Immature natural killer cell (primary cell): ENCODE measurements at regions not wholly inside any gene's neighbourhood (a gene's known extent, or its start where the extent isn't known, plus 50 kb on each side); places are given as distances from the start of the nearest gene placed in this dataset.

Source experiments
- DNase-seq, 3 donors: peaks; one replicate each; pipeline ENCODE4 v3.0.0; 2022; ENCODE audit warnings: mixed read lengths in 1 of 3
- H3K27ac Mint-ChIP-seq, 6 donors: one replicate each; pipeline ENCODE4 v1.8.0; 2020; ENCODE audit warnings: mixed read lengths in 6 of 6, mild to moderate bottlenecking in 5 of 6, inconsistent platforms in 4 of 6, moderate library complexity in 3 of 6
- H3K27me3 Mint-ChIP-seq, 3 donors: one replicate each; pipeline ENCODE4 v1.8.0; 2020 to 2021; ENCODE audit warnings: low read depth in 3 of 3, mild to moderate bottlenecking in 3 of 3, mixed read lengths in 3 of 3, moderate library complexity in 3 of 3, inconsistent platforms in 1 of 3
- H3K36me3 Mint-ChIP-seq, 3 donors: one replicate each; pipeline ENCODE4 v1.8.0; 2020; ENCODE audit warnings: mixed read lengths in 3 of 3, inconsistent platforms in 2 of 3, mild to moderate bottlenecking in 2 of 3
- H3K4me1 Mint-ChIP-seq, 2 donors: one replicate each; pipeline ENCODE4 v1.8.0; 2020; ENCODE audit warnings: inconsistent platforms in 2 of 2, mild to moderate bottlenecking in 2 of 2, mixed read lengths in 2 of 2, moderate library complexity in 1 of 2
- H3K4me3 Mint-ChIP-seq, 5 donors: one replicate each; pipeline ENCODE4 v1.8.0; 2020; ENCODE audit warnings: mild to moderate bottlenecking in 5 of 5, mixed read lengths in 5 of 5, inconsistent platforms in 3 of 5, moderate library complexity in 3 of 5
- H3K9me3 Mint-ChIP-seq, 6 donors: one replicate each; pipeline ENCODE4 v1.8.0; 2020; ENCODE audit warnings: mild to moderate bottlenecking in 6 of 6, mixed read lengths in 6 of 6, inconsistent platforms in 4 of 6, moderate library complexity in 3 of 6

DNA sequence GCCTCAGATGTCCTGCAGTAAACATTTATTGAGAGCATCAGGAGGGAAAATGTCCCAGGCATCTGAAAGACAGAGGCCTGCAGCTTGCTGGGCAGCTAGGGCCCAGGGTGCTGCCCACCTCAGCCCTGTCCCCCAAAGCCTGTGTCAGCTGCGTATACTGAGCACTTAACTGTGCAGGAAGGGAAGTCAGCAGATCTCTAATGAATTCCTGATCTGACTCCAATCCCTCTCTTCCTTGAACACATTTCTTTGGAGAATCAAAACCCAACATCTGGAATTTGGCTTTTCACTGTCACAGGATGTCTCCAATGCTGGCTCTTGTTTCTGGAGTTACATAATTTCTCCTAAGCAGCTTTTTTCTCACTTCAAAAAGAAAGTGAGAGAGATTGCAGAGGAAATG is 364.7 kb upstream of the NFE2L3 start:
- Mint-ChIP-seq H3K27me3 (peaks cover 3 to 4% (median 4%) of the 10 kb centered on the region in 3 donors), H3K27ac (no peak overlapping the region), H3K4me3 (no peak overlapping the region), H3K9me3 (peaks cover 0 to 2% (median 0%) of the 10 kb centered on the region in 6 donors), H3K36me3 (no peaks in the 10 kb centered on the region), H3K4me1 (no peaks in the 10 kb centered on the region)
- no peak for DNase-seq

DNA sequence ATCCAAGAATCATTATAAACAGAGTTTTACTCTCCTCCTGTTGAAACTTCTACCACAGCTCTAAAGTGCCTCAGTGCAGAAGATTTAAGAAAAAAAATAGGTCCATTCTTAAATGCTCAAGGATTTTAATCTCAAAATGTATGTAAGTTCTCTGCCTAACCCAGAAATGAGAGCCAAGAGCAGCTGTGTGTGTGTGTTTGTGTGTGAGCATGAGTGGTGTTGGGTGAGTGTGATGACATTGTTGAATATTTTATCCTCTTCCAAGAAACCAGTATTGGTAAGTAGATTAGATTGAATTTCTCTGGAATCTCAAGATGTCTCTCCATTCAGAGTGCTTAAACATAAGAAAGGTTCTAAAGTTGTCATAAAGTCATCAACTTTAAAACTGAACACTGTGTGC is 363.6 kb upstream of the NFE2L3 start:
- Mint-ChIP-seq H3K36me3 (no peaks in the 10 kb centered on the region), H3K4me3 (no peak overlapping the region), H3K27me3 (peaks cover 0 to 10% (median 6%) of the 10 kb centered on the region in 3 donors), H3K27ac (no peak overlapping the region), H3K4me1 (no peaks in the 10 kb centered on the region), H3K9me3 (peaks cover 0 to 2% (median 0%) of the 10 kb centered on the region in 6 donors)
- DNase-seq: no peak

DNA sequence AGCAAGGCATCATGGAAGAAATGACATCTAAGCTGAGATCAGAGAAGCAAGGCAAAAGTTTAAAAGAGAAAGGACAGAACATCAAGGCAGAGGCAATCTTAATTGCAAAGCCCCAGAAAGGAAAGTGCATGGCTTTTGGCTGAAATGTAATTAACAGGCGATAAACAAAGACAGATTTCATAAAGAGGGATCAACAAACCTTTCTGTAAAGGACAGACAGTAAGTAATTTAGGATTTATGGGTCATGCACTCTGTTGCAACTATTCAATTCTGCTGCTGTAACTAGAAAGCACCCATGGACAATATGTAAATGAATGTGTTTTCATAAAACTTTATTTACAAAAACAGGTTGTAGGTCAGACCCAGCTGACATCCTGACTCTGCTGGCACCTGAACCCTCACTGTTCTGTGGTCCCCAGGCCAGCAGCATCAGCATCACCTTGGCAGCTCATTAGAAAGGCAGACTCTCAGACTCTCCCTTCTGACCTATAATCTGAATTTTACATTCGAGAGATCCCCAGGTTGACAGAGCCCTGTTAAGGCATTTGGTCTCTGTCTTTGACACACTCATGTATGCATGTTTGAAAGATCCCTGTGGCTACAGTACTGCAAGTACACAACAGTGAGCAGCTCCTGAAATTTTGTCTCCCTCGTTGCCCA is 362.9 kb upstream of the NFE2L3 start:
- Mint-ChIP-seq H3K4me3 (no peak overlapping the region), H3K36me3 (no peaks in the 10 kb centered on the region), H3K9me3 (peaks cover 0 to 2% (median 0%) of the 10 kb centered on the region in 6 donors), H3K4me1 (no peaks in the 10 kb centered on the region), H3K27me3 (peaks cover 0 to 13% (median 6%) of the 10 kb centered on the region in 3 donors), H3K27ac (no peak overlapping the region)
- DNase-seq: no peak

DNA sequence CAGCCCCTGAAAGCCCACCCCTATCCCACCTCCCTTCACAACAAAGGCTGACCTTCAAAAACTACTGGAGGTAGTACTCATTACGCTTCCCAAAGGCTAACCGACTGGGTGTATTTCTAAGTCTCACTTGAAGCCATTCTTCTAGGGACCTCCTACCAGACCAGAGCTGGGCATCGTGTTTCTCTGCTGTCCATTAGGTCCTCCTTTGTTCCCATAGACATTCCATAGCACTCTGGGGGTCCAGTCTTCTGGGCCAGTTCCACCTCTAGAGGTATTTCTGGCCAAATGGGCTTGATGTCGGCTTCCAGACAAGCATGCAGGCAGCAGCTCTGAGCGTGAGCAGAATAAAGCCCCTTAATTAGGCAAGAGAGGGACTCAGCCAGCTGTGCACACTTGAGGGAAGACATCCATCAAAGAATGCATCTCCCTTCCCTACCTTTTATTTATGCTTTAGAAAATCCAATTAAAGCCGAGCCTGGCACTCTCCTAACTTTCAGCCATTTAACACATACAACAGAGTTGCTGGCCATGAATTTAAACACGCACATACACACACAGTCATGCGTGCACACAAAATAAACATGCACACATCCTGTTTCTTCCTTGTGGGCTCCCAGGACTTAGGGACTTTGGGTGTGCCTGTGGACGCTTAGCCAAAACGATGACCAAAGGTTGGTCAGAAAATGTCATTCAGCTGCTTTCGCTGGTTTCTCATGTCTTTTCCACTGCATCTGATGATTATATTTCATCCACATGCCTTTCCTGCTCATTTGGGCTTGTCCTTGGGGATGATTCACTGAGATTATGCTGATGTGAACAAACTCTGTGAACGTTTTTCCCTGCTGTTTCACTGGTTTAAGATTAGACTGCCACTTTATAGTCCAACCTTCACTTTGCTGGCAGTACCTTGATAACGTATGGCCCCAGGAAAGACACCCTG is 362.0 kb upstream of the NFE2L3 start:
- Mint-ChIP-seq H3K4me1 (no peaks in the 10 kb centered on the region), H3K9me3 (peaks cover 0 to 2% (median 0%) of the 10 kb centered on the region in 6 donors), H3K4me3 (no peak overlapping the region), H3K27ac (no peak overlapping the region), H3K36me3 (no peaks in the 10 kb centered on the region), H3K27me3 (peaks cover 2 to 13% (median 6%) of the 10 kb centered on the region in 3 donors)
- DNase-seq: no peak

DNA sequence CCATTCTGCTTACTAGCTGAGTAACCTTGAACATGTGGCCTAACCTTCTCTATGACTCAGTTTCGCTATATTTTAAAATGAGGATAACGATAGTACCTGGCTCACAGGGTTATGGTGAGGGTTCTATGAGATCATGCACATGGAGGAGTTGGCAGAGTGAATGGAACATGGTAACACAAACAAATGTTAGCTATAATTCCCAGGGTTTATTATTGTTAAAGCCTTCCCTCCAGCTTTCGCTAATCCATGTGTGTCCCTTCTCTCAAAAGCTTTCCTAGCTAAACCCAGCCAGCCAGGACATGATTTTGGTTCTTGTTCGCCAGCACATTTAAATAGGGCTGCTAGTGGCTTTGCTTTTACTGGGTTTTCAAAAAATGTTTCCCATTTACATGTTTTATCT is 361.0 kb upstream of the NFE2L3 start:
- Mint-ChIP-seq H3K9me3 (peaks cover 0 to 2% (median 0%) of the 10 kb centered on the region in 6 donors), H3K27me3 (peaks cover 2 to 9% (median 6%) of the 10 kb centered on the region in 3 donors), H3K36me3 (no peaks in the 10 kb centered on the region), H3K27ac (no peak overlapping the region), H3K4me1 (no peaks in the 10 kb centered on the region), H3K4me3 (no peak overlapping the region)
- DNase-seq: no peak

DNA sequence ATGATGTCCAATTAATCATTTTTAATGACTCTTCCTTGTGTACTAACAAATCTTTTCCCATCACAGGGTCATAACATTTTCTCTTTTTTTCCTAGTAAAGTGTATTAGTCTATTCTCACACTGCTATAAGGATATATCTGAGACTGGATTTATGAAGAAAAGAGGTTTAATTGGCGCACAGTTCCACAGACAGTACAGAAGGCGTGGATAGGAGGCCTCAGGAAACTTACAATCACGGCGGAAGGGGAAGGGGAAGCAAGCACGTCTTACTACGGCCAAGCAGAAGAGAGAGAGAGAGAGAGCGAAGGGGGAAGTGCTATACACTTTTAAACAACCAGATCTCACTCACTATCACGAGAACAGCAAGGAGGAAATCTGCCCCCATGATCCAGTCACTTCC is 359.4 kb upstream of the NFE2L3 start:
- no peak for DNase-seq
- no peaks in the 10 kb centered on the region for H3K4me1 Mint-ChIP-seq
- no peak overlapping the region for H3K4me3 Mint-ChIP-seq
- H3K27me3 Mint-ChIP-seq: peaks cover 2 to 14% (median 9%) of the 10 kb centered on the region in 3 donors
- H3K36me3 Mint-ChIP-seq: no peaks in the 10 kb centered on the region
- no peak overlapping the region for H3K27ac Mint-ChIP-seq
- H3K9me3 Mint-ChIP-seq: peaks cover 0 to 2% (median 0%) of the 10 kb centered on the region in 6 donors

DNA sequence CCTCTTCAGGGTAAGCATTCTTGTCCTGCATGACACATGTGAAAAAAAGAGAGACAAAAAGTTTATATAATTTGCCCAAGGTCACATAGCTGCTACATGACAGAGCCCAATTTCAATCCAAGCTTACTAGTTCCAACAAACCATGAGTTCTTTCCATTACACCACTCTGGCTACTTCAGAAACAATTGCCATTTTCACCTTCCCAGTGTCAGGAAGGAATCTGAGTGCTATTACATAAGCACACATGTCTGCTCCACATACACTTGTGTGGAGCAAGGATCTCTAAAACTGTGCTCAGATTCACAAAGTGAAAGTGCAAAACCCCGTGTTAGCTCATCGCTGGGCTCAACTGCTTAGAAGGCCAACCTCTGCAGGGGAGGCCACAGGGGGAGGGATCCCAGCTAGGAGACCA is 356.2 kb upstream of the NFE2L3 start:
- H3K27me3 Mint-ChIP-seq: peaks cover 2 to 11% (median 10%) of the 10 kb centered on the region in 3 donors

DNA sequence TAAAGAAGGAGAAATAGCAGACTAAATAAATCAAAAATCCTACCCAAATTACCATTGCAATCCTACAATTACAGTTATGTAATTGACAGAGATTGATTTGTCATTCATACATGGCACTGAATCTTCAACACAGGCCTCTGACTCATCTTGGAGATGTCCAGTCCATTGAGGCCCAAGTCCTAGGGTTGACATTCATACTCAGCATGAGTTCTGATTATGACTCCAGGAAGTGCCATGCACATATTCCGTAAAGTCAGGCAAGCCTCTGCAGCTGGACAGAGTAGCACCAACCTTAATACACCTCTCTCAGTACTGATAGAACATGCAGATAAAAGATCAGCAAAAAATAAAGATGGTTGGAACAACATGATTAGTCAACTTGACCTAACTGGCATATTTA is 353.7 kb upstream of the NFE2L3 start:
- Mint-ChIP-seq H3K4me1 (no peaks in the 10 kb centered on the region), H3K9me3 (no peaks in the 10 kb centered on the region), H3K36me3 (no peaks in the 10 kb centered on the region), H3K4me3 (no peak overlapping the region), H3K27ac (no peak overlapping the region), H3K27me3 (peaks cover 2 to 8% (median 7%) of the 10 kb centered on the region in 3 donors)
- DNase-seq: no peak

More for the DNA sequence above, 356.2 kb upstream of the NFE2L3 start:
- no peak overlapping the region for H3K4me3 Mint-ChIP-seq
- H3K27ac Mint-ChIP-seq: no peak overlapping the region
- H3K9me3 Mint-ChIP-seq: no peaks in the 10 kb centered on the region
- H3K36me3 Mint-ChIP-seq: no peaks in the 10 kb centered on the region
- no peaks in the 10 kb centered on the region for H3K4me1 Mint-ChIP-seq
- no peak for DNase-seq

DNA sequence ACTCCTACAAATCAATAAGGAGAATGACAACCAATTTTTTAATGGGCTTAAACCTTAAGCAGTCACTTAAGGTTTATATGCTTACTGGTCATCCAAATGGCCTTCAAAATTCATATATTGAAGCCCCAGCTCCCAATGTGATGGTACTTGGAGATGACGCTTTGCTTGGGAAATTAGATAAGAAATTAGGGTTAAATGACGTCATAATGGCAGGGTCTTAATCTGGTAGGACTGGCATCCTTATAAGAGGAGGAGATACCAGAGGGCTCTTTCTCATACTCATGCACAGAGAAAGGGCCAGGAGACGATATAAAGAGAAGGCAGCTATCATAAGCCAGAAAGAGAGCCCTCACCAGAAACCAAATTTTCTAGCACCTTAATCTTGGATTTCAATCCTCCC is 350.8 kb upstream of the NFE2L3 start:
- Mint-ChIP-seq H3K27ac (no peak overlapping the region), H3K27me3 (peaks cover 3 to 11% (median 8%) of the 10 kb centered on the region in 3 donors), H3K9me3 (no peaks in the 10 kb centered on the region), H3K4me3 (no peak overlapping the region), H3K4me1 (no peaks in the 10 kb centered on the region), H3K36me3 (no peaks in the 10 kb centered on the region)
- DNase-seq: no peak

DNA sequence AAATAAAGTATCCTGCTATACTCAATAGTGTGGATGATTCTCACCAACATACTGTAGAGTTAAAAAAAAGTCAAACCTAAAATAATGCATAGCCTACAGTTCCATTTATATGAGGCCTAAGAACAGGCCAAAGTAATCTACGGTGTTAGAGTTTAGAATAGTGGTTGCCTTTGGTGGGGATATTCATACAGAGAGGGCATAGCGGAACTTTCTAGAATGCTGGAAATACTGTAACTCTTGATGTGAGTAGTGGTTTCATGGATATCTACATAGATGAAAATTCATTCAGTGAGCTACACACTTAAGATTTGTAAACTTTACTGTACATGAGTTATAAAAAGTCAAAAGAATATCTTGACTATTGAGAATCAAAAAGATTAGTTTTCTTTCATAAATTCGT is 349.9 kb upstream of the NFE2L3 start:
- H3K27ac Mint-ChIP-seq: no peak overlapping the region
- H3K4me1 Mint-ChIP-seq: no peaks in the 10 kb centered on the region
- H3K27me3 Mint-ChIP-seq: peaks cover under 1 to 16% (median 5%) of the 10 kb centered on the region in 3 donors
- DNase-seq: no peak
- no peak overlapping the region for H3K4me3 Mint-ChIP-seq
- no peaks in the 10 kb centered on the region for H3K9me3 Mint-ChIP-seq
- no peaks in the 10 kb centered on the region for H3K36me3 Mint-ChIP-seq

DNA sequence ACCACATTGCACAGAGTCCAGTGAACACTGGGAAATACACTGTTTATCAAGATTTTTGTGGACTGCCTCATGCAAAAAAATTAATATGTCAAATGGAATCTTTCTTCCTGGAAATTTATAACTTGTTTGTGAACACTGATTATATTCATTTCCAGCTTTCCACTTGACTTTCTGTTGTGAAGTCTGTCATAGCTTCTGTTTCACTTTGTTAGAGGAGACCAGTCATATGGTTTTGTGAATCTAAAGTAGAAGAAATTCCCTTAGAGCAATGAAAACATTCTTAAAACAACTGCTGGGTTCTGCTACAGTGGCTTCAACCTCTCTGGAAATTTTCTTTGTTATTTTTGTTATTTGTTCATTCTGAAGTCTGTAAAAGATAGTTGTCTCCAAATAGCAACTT is 349.5 kb upstream of the NFE2L3 start:
- DNase-seq: no peak
- no peaks in the 10 kb centered on the region for H3K4me1 Mint-ChIP-seq
- H3K27ac Mint-ChIP-seq: no peak overlapping the region
- no peaks in the 10 kb centered on the region for H3K36me3 Mint-ChIP-seq
- no peak overlapping the region for H3K4me3 Mint-ChIP-seq
- peaks cover 0 to 16% (median 5%) of the 10 kb centered on the region in 3 donors for H3K27me3 Mint-ChIP-seq
- H3K9me3 Mint-ChIP-seq: no peaks in the 10 kb centered on the region

DNA sequence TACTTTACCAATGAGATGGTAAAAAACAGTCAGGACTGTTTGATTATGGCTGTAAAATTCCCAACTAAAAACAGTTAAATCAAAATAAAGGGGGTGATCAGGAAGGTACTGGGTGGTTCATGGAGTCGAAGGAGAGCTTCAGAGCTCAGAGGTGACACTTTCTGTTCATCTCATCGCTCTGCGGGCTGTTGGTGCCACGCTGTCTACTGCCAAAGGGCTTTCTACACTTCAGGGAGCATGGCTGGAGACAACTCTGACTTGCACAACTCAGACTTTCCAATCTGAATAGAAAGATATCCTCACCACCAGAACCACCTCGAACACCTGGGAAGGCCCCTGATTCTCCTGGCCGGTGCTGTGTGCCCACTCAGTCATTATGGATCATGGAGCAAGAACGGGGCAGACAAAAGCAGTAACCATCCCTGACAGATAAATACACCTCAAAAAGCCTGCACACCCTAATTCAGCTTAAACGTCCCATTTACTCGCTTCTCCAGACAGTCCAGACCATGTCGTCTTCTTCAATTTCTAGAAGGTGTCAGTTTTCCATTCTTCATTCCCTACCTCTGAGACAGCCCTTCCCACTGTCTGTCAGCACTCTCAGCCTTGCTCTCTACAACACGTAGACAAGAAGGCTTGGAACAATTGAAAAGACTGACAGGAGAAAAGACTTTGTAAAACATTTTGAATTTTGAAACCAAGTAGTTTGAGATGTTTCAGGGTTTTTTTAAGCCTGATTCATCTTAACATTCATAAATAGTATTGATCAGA is 348.7 kb upstream of the NFE2L3 start:
- no peak overlapping the region for H3K4me3 Mint-ChIP-seq
- no peaks in the 10 kb centered on the region for H3K36me3 Mint-ChIP-seq
- no peak overlapping the region for H3K27ac Mint-ChIP-seq
- H3K4me1 Mint-ChIP-seq: no peaks in the 10 kb centered on the region
- no peaks in the 10 kb centered on the region for H3K9me3 Mint-ChIP-seq
- H3K27me3 Mint-ChIP-seq: peaks cover 0 to 18% (median 5%) of the 10 kb centered on the region in 3 donors
- DNase-seq: no peak

DNA sequence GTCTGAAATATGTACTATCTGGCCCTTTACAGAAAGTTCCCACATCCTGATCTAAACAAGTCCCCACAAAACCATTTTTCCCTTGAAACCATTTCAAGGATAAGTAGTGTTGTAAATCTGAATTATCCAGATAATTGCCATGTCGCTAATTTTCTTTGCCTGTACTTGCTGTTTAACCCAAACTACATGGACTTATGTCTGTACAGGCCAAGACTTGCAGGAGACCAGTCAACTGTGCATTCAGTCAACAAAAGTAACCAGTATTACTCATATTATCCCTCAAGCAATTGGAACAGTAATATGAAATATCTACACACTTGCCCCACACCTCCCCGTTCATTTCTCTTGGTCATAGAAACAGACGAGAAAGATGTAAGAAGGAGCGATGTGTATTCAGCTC is 347.8 kb upstream of the NFE2L3 start:
- no peaks in the 10 kb centered on the region for H3K9me3 Mint-ChIP-seq
- no peak for DNase-seq
- H3K36me3 Mint-ChIP-seq: no peaks in the 10 kb centered on the region
- H3K4me3 Mint-ChIP-seq: no peak overlapping the region
- no peaks in the 10 kb centered on the region for H3K4me1 Mint-ChIP-seq
- no peak overlapping the region for H3K27ac Mint-ChIP-seq
- H3K27me3 Mint-ChIP-seq: peaks cover 0 to 18% (median 5%) of the 10 kb centered on the region in 3 donors
